ENCODE measurements at regions not wholly inside any gene's neighbourhood (a gene's known extent, or its start where the extent isn't known, plus 50 kb on each side); places are given as distances from the start of the nearest gene placed in this dataset.

GRCh38 chr5:153902016-153902415, 136.7 kb downstream of the FAM114A2 start:
- TF ChIP-seq CTCF (conservative IDR thresholded peaks at IDR 0.05; ENCODE audit: low read depth in 2 of 2) = no peak
- no peak for TF ChIP-seq ETS1 (IDR thresholded peaks at IDR 0.05)
- no peak for TF ChIP-seq POLR2AphosphoS5 (IDR thresholded peaks at IDR 0.05; ENCODE audit: low read depth)
- no peak for TF ChIP-seq CREB1 (CRISPR knock-in tag; IDR thresholded peaks at IDR 0.05; ENCODE audit: low read depth)
- no peak for TF ChIP-seq REST (IDR thresholded peaks at IDR 0.05; ENCODE audit: unreplicated experiment)
- TF ChIP-seq EZH2 (IDR thresholded peaks at IDR 0.05; ENCODE audit: low read depth, unreplicated experiment) = no peak
- no peak for TF ChIP-seq EZH2phosphoT487 (IDR thresholded peaks at IDR 0.05; ENCODE audit: unreplicated experiment)
- no peak for TF ChIP-seq JUNB (IDR thresholded peaks at IDR 0.05; ENCODE audit: unreplicated experiment)
- TF ChIP-seq STAT1 (IDR thresholded peaks at IDR 0.05; ENCODE audit: unreplicated experiment) = no peak
- no peak for TF ChIP-seq ZNF331 (CRISPR knock-in tag; IDR thresholded peaks at IDR 0.05; ENCODE audit: low read depth)
- no peak for TF ChIP-seq ZNF462 (CRISPR knock-in tag; IDR thresholded peaks at IDR 0.05)

Measured in GM23338 (cell line).